Heart right ventricle (tissue), 16 donors: ENCODE measurements at regions not wholly inside any gene's neighbourhood (a gene's known extent, or its start where the extent isn't known, plus 50 kb on each side); places are given as distances from the start of the nearest gene placed in this dataset.
"Not testable (repeated sequence)": the region's sequence is repeated elsewhere in the genome, so short reads cannot be mapped to it uniquely, and the experiment has no call there.

ENCODE experiments used
- ATAC-seq, 8 donors: fragments of 200-7000 bp; cut with Tn5 transposase; one replicate each; pipeline ENCODE4 v1.9.1; 2020; ENCODE audit warnings: mild to moderate bottlenecking in 8 of 8, moderate library complexity in 8 of 8, moderate number of reproducible peaks in 1 of 8
- DNase-seq, 2 donors: peaks; one replicate each; pipeline ENCODE4 v3.0.0-alpha.2; 2020
- H3K27ac ChIP-seq, 10 donors: fragments of 200-600 bp; sonication (generic) in 2 of 10; one replicate each; pipeline versions ENCODE4 v1.5.0 to v1.8.0; 2020 to 2022; ENCODE audit warnings: mild to moderate bottlenecking in 3 of 10
- H3K27me3 ChIP-seq, 7 donors: fragments of 200-600 bp; one replicate each; pipeline ENCODE4 v1.8.0; 2021 to 2022; ENCODE audit warnings: mild to moderate bottlenecking in 2 of 7
- H3K36me3 ChIP-seq, 9 donors: fragments of 200-600 bp; sonication (generic) in 1 of 9; one replicate each; pipeline versions ENCODE4 v1.5.0 to v1.8.0; 2020 to 2022; ENCODE audit warnings: mild to moderate bottlenecking in 2 of 9
- H3K4me1 ChIP-seq, 9 donors: fragments of 200-600 bp; sonication (generic) in 1 of 9; one replicate each; pipeline versions ENCODE4 v1.5.0 to v1.8.0; 2020 to 2022; ENCODE audit warnings: mild to moderate bottlenecking in 4 of 9
- H3K4me3 ChIP-seq, 10 donors: fragments of 200-600 bp; sonication (generic) in 2 of 10; one replicate each; pipeline versions ENCODE4 v1.5.0 to v1.8.0; 2020 to 2022; ENCODE audit warnings: mild to moderate bottlenecking in 7 of 10, moderate library complexity in 2 of 10
- H3K9me3 ChIP-seq, 11 donors: fragments of 200-600 bp in 10 of 11; sonication (generic) in 2 of 11; one replicate each; pipeline versions ENCODE4 v1.5.0 to v1.8.0; 2013 to 2022; ENCODE audit warnings: mild to moderate bottlenecking in 2 of 11, control low read depth in 1 of 11, moderate library complexity in 1 of 11
- CTCF ChIP-seq, 9 donors: fragments of 200-600 bp; sonication (generic) in 2 of 9; IDR thresholded peaks; one replicate each; pipeline versions ENCODE4 v1.5.0 to v1.8.0; 2021 to 2022; ENCODE audit warnings: antibody characterized with exemption in 9 of 9, mild to moderate bottlenecking in 5 of 9, moderate library complexity in 1 of 9
- WGBS, 2 donors: extraction: QIAGEN DNeasy Blood & Tissue Kit; methylation state at CpG; one replicate each; pipeline ENCODE4 v1.1.7; 2013; ENCODE audit warnings: inconsistent platforms in 1 of 2; 5-methylcytosine and 5-hydroxymethylcytosine counted together
- intact Hi-C, 10 donors: fragments of 100-400 bp; cut with DNase I; formaldehyde crosslinking; loops; one replicate each; pipeline versions ENCODE4 v1.11.1 to v1.14.2; 2022
- donor health status: Arrhythmogenic right ventricular cardiomyopathy.
- donor health status: ischemic (EF 13 %, LVEDD 7.1; RV severe dilation, severe dysfunction).
- donor health status: healthy with polysubstance abuse.
- donor health status: DM: no; HTN: yes; CAD: no.
- donor health status: DM: no; HTN: no; CAD: no.
- donor health status: ischemic (EF 25% LVEDD 6.9; RV normal size, moderate dysfunction).
- donor health status: ischemic (EF 25% LVEDD 5.7; RV mildly dilated, moderate dysfunction).
- donor health status: healthy.
- donor health status: DM: yes; HTN: yes; CAD: no.
- donor health status: Ischemic cardiomyopathy.
- donor health status: ischemic (EF 35%, LVEDD 5.7; RV mildly dilated, moderate dysfunction).
- donor health status: nonischemic (EF 11% LVEDD 7.7; RV severe dilation, severe dysfunction).
- donor health status: DM: yes; HTN: yes; CAD: no.
- donor health status: PGD.
- donor health status: ischemic (EF 29% LVEDD 5.4; RV normal size, mild dysfunction).
- donor health status: nonischemic (EF 23%, LVEDD 6.1; RV moderate dilation, normal function).

- 96% methylated on average over 9 of the region's 9 CpGs for WGBS, 2 donors
- Histone ChIP-seq H3K36me3 (no peaks in the 10 kb centered on the region), H3K9me3 (no peaks in the 10 kb centered on the region), H3K27ac (no peak overlapping the region), H3K27me3 (no peaks in the 10 kb centered on the region), H3K4me3 (no peak overlapping the region), H3K4me1 (peaks cover 0 to 28% (median 9%) of the 10 kb centered on the region in 9 donors)
- DNase-seq (no peak), ATAC-seq (no peak)
- no peak for TF ChIP-seq CTCF (IDR thresholded peaks at IDR 0.05)
- intact Hi-C loops: loop anchor here in 1 of 10 donors (5.0 kb wide), 1 partner anchor 101 kb away; the partner anchor contains the start of gene DLG1
Measured at GRCh38 chr3:197397838-197398237, 99.4 kb upstream of the DLG1 start.

- H3K27me3 ChIP-seq: no peaks in the 10 kb centered on the region
- ATAC-seq (peak; percentile 81 to 96 (median 91)), DNase-seq (peak; percentile 51 to 68)
- intact Hi-C loops: loop anchor here in 1 of 10 donors (5.0 kb wide), 2 partner anchors 42 to 97 kb away; partner anchors contain the start of gene DLG1
- no peak overlapping the region for H3K4me3 ChIP-seq
- H3K36me3 ChIP-seq: no peaks in the 10 kb centered on the region
- peaks cover 0 to 5% (median 0%) of the 10 kb centered on the region in 11 donors for H3K9me3 ChIP-seq
- WGBS, 2 donors: 64 to 65% methylated on average over 25 of the region's 25 CpGs
- H3K4me1 ChIP-seq: peaks cover 0 to 32% (median 9%) of the 10 kb centered on the region in 9 donors
- H3K27ac ChIP-seq: peak overlapping the region; percentile 39 to 88 (median 73)
- TF ChIP-seq CTCF (IDR thresholded peaks at IDR 0.05): no peak
Measured at GRCh38 chr3:197394464-197395321, 96.3 kb upstream of the DLG1 start.

DNA sequence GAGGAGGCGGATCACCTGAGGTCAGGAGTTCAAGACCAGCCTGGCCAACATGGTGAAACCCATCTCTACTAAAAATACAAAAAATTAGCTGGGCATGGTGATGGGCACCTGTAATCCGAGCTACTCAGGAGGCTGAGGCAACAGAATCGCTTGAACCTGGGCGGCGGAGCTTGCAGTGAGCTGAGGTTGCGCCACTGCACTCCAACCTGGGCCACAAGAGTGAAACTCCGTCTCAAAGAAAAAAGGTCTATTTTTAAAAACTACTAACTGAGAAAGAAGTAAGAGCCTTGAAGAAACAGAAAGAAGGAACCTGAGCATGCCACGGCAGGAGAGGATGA, 95.7 kb upstream of the DLG1 start:
- peaks cover 0 to 32% (median 9%) of the 10 kb centered on the region in 9 donors for H3K4me1 ChIP-seq
- not testable (repeated sequence) for H3K36me3 ChIP-seq
- peak overlapping the region; percentile 17 to 88 (median 70) for H3K27ac ChIP-seq

GRCh38 chr3:197393711-197394110, 95.3 kb upstream of the DLG1 start:
- H3K9me3 ChIP-seq: peaks cover 0 to 5% (median 0%) of the 10 kb centered on the region in 11 donors
- TF ChIP-seq CTCF (IDR thresholded peaks at IDR 0.05): no peak
- DNase-seq: no peak
- WGBS, 2 donors: 88 to 96% methylated on average over 4 of the region's 4 CpGs
- H3K4me3 ChIP-seq: no peak overlapping the region
- no peaks in the 10 kb centered on the region for H3K36me3 ChIP-seq
- H3K27me3 ChIP-seq: no peaks in the 10 kb centered on the region
- peak overlapping the region in 5 of 10 donors; percentile 75 to 88 (median 85) for H3K27ac ChIP-seq
- ATAC-seq: peak in 1 of 8 donors; percentile 4
- intact Hi-C loops: loop anchor here in 1 of 10 donors (5.0 kb wide), 1 partner anchor 41 kb away; no protein-coding TSS in a partner anchor
- H3K4me1 ChIP-seq: peaks cover 0 to 32% (median 9%) of the 10 kb centered on the region in 9 donors

More for the DNA sequence above, 95.7 kb upstream of the DLG1 start:
- DNase-seq, H3K27me3 ChIP-seq, H3K4me3 ChIP-seq, ATAC-seq, H3K9me3 ChIP-seq: not testable (repeated sequence)
- intact Hi-C loops: loop anchor here in 1 of 10 donors (5.0 kb wide), 1 partner anchor 42 kb away; no protein-coding TSS in a partner anchor
- 95% methylated on average over 8 of the region's 8 CpGs for WGBS, 2 donors
